ENCODE measurements at regions not wholly inside any gene's neighbourhood (a gene's known extent, or its start where the extent isn't known, plus 50 kb on each side); places are given as distances from the start of the nearest gene placed in this dataset.

DNA sequence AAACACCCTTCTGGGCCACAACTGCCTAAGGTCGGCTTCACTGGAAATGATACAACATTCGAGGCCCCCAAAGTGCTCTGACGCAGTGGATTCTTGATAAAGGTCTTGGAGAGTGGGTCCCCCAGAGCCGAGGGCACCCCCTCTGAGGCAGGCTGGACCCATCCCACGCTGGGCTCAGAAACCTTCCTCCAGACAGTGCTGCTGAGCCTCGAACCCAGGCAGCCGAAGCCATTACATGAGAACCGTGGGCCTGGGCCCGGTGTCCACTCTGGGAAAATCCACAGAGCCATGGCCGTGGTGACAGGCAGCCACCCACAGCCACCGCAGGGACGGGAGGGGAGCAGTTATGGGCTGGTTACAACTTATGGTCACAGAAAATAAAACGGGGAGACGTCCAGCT is 81.4 kb upstream of the ID2 start:
- TF ChIP-seq SOX6 (IDR thresholded peaks at IDR 0.05) (no peak), ZNF175 (CRISPR knock-in tag; IDR thresholded peaks at IDR 0.05; ENCODE audit: low read depth) (no peak), SPI1 (IDR thresholded peaks at IDR 0.05; ENCODE audit: borderline replicate concordance, low read depth, low read length) (no peak), ZKSCAN8 (CRISPR knock-in tag; IDR thresholded peaks at IDR 0.05) (no peak), ZNF77 (CRISPR knock-in tag; IDR thresholded peaks at IDR 0.05) (no peak), ZNF584 (CRISPR knock-in tag; IDR thresholded peaks at IDR 0.05; ENCODE audit: low read depth) (no peak), EP300 (IDR thresholded peaks at IDR 0.05; ENCODE audit: low read length) (no peak), HDGF (IDR thresholded peaks at IDR 0.05) (no peak), DDX20 (tag; IDR thresholded peaks at IDR 0.05; ENCODE audit: low read depth) (no peak), ZNF3 (CRISPR knock-in tag; IDR thresholded peaks at IDR 0.05) (no peak), LCOR (CRISPR knock-in tag; IDR thresholded peaks at IDR 0.05) (no peak), HIVEP1 (CRISPR knock-in tag; IDR thresholded peaks at IDR 0.05) (no peak), MAFG (tag; conservative IDR thresholded peaks at IDR 0.05) (no peak), ZNF780A (CRISPR knock-in tag; IDR thresholded peaks at IDR 0.05) (no peak), TAF15 (IDR thresholded peaks at IDR 0.05; ENCODE audit: low read depth, low read length) (no peak), SMARCB1 (IDR thresholded peaks at IDR 0.05; ENCODE audit: insufficient read length, low read depth) (no peak), CREBBP (IDR thresholded peaks at IDR 0.05; ENCODE audit: low read depth, low read length) (no peak), SAFB (IDR thresholded peaks at IDR 0.05; ENCODE audit: borderline replicate concordance, low read depth, low read length) (no peak), ZNF316 (IDR thresholded peaks at IDR 0.05) (no peak)
- TF ChIP-seq, protein P1, sequence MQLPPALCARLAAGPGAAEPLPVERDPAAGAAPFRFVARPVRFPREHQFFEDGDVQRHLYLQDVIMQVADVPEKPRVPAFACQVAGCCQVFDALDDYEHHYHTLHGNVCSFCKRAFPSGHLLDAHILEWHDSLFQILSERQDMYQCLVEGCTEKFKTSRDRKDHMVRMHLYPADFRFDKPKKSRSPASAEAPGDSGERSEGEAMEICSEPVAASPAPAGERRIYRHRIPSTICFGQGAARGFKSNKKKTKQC (CRISPR knock-in tag; IDR thresholded peaks at IDR 0.05) = no peak
- BruUV-seq (replicated peaks) = no TSS peak
- ChIA-PET POLR2A (no interaction called here), CTCF (ENCODE audit: low intra/inter-chr PET ratio) (no interaction called here)
- DNase-seq (ENCODE audit: extremely low read depth in 1 of 4, low spot score in 3 of 4) (no peak), ATAC-seq (no peak), FAIRE-seq (no peak)
- in situ Hi-C loops (cut with MboI) = no loop called here
- Histone ChIP-seq H3K4me1 (replicated peaks in 1 of 2; ENCODE audit: control insufficient read depth in 2 of 2, insufficient read depth in 2 of 2, low read length in 2 of 2) (peaks cover 8 to 10% of the 10 kb centered on the region in 2 experiments; a peak in 4 of 5 replicates), H3K4me3 (no peak overlapping the region), H2AFZ (ENCODE audit: low read depth, low read length) (peak overlapping the region; percentile 10; the same call in 1 of the 2 replicates), H3K4me2 (ENCODE audit: insufficient read depth, low read length) (no peak overlapping the region), H3K79me2 (ENCODE audit: control insufficient read depth, insufficient read depth, low read length) (no peaks in the 10 kb centered on the region), H3K27me3 (ENCODE audit: control insufficient read depth in 2 of 2, insufficient read depth in 2 of 2, low read length in 2 of 2) (peaks cover 0 to 9% of the 10 kb centered on the region in 2 experiments; a peak in 2 of 5 replicates), H3K9ac (ENCODE audit: insufficient read depth in 1 of 2, low read depth in 2 of 2, low read length in 2 of 2) (0 out of 4 replicates have a peak overlapping the region, but pooled peaks of 1 of the 2 experiments have one; percentile 51), H4K20me1 (replicated peaks; ENCODE audit: control insufficient read depth, insufficient read depth, low read length) (no peaks in the 10 kb centered on the region), H3K9me1 (ENCODE audit: control insufficient read depth, insufficient read depth, low read length) (no peaks in the 10 kb centered on the region), H3K9me3 (replicated peaks; ENCODE audit: control insufficient read depth, insufficient read depth, low read depth, low read length) (no peaks in the 10 kb centered on the region), H3K27ac (ENCODE audit: extremely low read depth, low read depth, low read length) (no peak overlapping the region), H3K36me3 (ENCODE audit: control insufficient read depth, insufficient read depth, low read length) (no peaks in the 10 kb centered on the region)
- WGBS (ENCODE audit: insufficient coverage, low coverage, missing lambda C conversion rate) = 53% methylated on average over 14 of the region's 14 CpGs
- intact Hi-C loops (cut with micrococcal nuclease) = no loop called here

Data from K562 (cell line).